GM12878 (cell line): ENCODE measurements at regions not wholly inside any gene's neighbourhood (a gene's known extent, or its start where the extent isn't known, plus 50 kb on each side); places are given as distances from the start of the nearest gene placed in this dataset.

ENCODE experiments used
- ATAC-seq: fragments of 200-7000 bp; cut with Tn5 transposase; 3 replicates; pipeline ENCODE4 v1.9.1; 2020; ENCODE audit warnings: mild to moderate bottlenecking, moderate library complexity
- BruUV-seq: library from RNA; stranded (reverse); fragments of 400-500 nt; replicated peaks from 2 replicates; lab custom pipeline; 2021; lab: Mats Ljungman, UMichigan
- CTCF ChIA-PET: fragments of 300-600 bp; sonication (Branson Sonifier 250); formaldehyde crosslinking; extraction: SDS; loops from one replicate; lab custom pipeline; 2021; ENCODE audit warnings: inconsistent platforms; lab: Yijun Ruan, JAX
- POLR2A ChIA-PET: fragments of 350-600 bp; formaldehyde crosslinking; extraction: SDS; loops from one replicate; lab custom pipeline; 2021; ENCODE audit warnings: inconsistent platforms; lab: Charles Lee
- RAD21 ChIA-PET: fragments of 300-600 bp; sonication (Branson Sonifier 250); formaldehyde crosslinking; loops from one replicate; lab custom pipeline; 2023; ENCODE audit warnings: antibody characterized with exemption; ENCODE audit not compliant: unreplicated experiment; lab: Charles Lee
- SMC1A ChIA-PET: fragments of 300-600 bp; sonication (Branson Sonifier 250); formaldehyde crosslinking; loops from one replicate; lab custom pipeline; 2023; ENCODE audit not compliant: unreplicated experiment, uncharacterized antibody; lab: Charles Lee
- DNase-seq: peaks from one replicate; pipeline ENCODE4 v3.0.0-alpha.2; 2011; ENCODE audit warnings: low read depth, low spot score
- FAIRE-seq: peaks from 3 replicates; lab custom pipeline; 2011; peaks lifted over from hg19 to GRCh38; lab: Jason Lieb, UNC
- H2AFZ ChIP-seq: 2 replicates; pipeline ENCODE4 v1.6.0; 2011; ENCODE audit warnings: low read depth, low read length, control low read depth; ENCODE audit not compliant: control insufficient read depth
- H3K27ac ChIP-seq: 2 replicates; pipeline ENCODE4 v1.5.1; 2011; ENCODE audit warnings: control low read depth; ENCODE audit not compliant: control insufficient read depth, insufficient read depth
- H3K27me3 ChIP-seq, 2 experiments: replicated peaks in 1 of 2; 2 replicates each; pipeline versions ENCODE4 v1.6.0 to v1.6.1; 2011; ENCODE audit warnings: low read length in 1 of 2; ENCODE audit not compliant: control insufficient read depth in 2 of 2, insufficient read depth in 2 of 2
- H3K36me3 ChIP-seq, 2 experiments: 2 replicates each; pipeline ENCODE4 v1.5.1; 2011; ENCODE audit warnings: low read length in 1 of 2; ENCODE audit not compliant: control insufficient read depth in 2 of 2, insufficient read depth in 2 of 2
- H3K4me1 ChIP-seq: 2 replicates; pipeline ENCODE4 v1.6.1; 2011; ENCODE audit warnings: mild to moderate bottlenecking, low read length, moderate library complexity, mixed read lengths; ENCODE audit not compliant: control insufficient read depth, insufficient read depth
- H3K4me2 ChIP-seq: 2 replicates; pipeline ENCODE4 v1.6.0; 2011; ENCODE audit warnings: control low read depth; ENCODE audit not compliant: control insufficient read depth, insufficient read depth
- H3K4me3 ChIP-seq: fragments of 200-600 bp; sonication (generic); 2 replicates; pipeline ENCODE4 v1.5.1; 2016
- H3K79me2 ChIP-seq: 2 replicates; pipeline ENCODE4 v1.6.0; 2011; ENCODE audit warnings: low read length; ENCODE audit not compliant: control insufficient read depth, insufficient read depth
- H3K9ac ChIP-seq: 2 replicates; pipeline ENCODE4 v1.8.0; 2011; ENCODE audit warnings: low read length, control low read depth, mixed read lengths; ENCODE audit not compliant: control insufficient read depth, insufficient read depth
- H3K9me3 ChIP-seq: replicated peaks from 3 replicates; pipeline ENCODE4 v1.5.1; 2011; ENCODE audit warnings: mild to moderate bottlenecking, low read length; ENCODE audit not compliant: control insufficient read depth, insufficient read depth
- H4K20me1 ChIP-seq: 2 replicates; pipeline ENCODE4 v1.6.0; 2011; ENCODE audit not compliant: control insufficient read depth, insufficient read depth
- ASH2L ChIP-seq: fragments of 300-600, 200-600 bp; sonication (generic); IDR thresholded peaks from 2 replicates; pipeline ENCODE4 v1.6.1; 2017; ENCODE audit warnings: low read depth, mild to moderate bottlenecking, borderline replicate concordance
- E4F1 ChIP-seq: fragments of 450-650 bp; IDR thresholded peaks from 2 replicates; pipeline ENCODE4 v1.6.1; 2018; ENCODE audit warnings: borderline replicate concordance, mild to moderate bottlenecking; ENCODE audit not compliant: partially characterized antibody
- ETV6 ChIP-seq, 2 experiments: fragments of 450-650 bp in 1 of 2; IDR thresholded peaks in 1 of 2; conservative IDR thresholded peaks in 1 of 2; 2 replicates each; pipeline ENCODE4 v1.6.1; 2014; ENCODE audit warnings: antibody characterized with exemption in 1 of 2, borderline replicate concordance in 1 of 2, low read depth in 1 of 2, mild to moderate bottlenecking in 1 of 2, moderate library complexity in 1 of 2
- IRF4 ChIP-seq: IDR thresholded peaks from 2 replicates; pipeline ENCODE4 v1.6.1; 2011; ENCODE audit warnings: low read depth, low read length
- JUND ChIP-seq: IDR thresholded peaks from 2 replicates; pipeline ENCODE4 v1.6.1; 2012; ENCODE audit warnings: low read depth, mild to moderate bottlenecking, low read length, improper control_type of control experiment, moderate library complexity
- MTA3 ChIP-seq: IDR thresholded peaks from 2 replicates; pipeline ENCODE4 v1.6.1; 2012; ENCODE audit warnings: low read length, inconsistent platforms, borderline replicate concordance
- PKNOX1 ChIP-seq: fragments of 450-650 bp; IDR thresholded peaks from 2 replicates; pipeline ENCODE4 v1.6.1; 2016; ENCODE audit warnings: mild to moderate bottlenecking
- POLR2A ChIP-seq: IDR thresholded peaks from 2 replicates; pipeline ENCODE4 v1.6.1; 2011; ENCODE audit warnings: low read depth, mild to moderate bottlenecking, low read length
- RAD21 ChIP-seq: IDR thresholded peaks from 2 replicates; pipeline ENCODE4 v1.6.1; 2011; ENCODE audit warnings: mild to moderate bottlenecking, low read depth, low read length, moderate library complexity; ENCODE audit not compliant: insufficient read depth
- SPI1 ChIP-seq: IDR thresholded peaks from 2 replicates; pipeline ENCODE4 v1.6.1; 2011; ENCODE audit warnings: low read depth, mild to moderate bottlenecking, low read length, moderate library complexity, borderline replicate concordance; ENCODE audit not compliant: insufficient read depth
- STAT1 ChIP-seq: fragments of 450-650 bp; conservative IDR thresholded peaks from 2 replicates; pipeline ENCODE4 v1.6.1; 2014; ENCODE audit warnings: antibody characterized with exemption, mild to moderate bottlenecking
- TCF3 ChIP-seq: IDR thresholded peaks from 2 replicates; pipeline ENCODE4 v1.6.1; 2012; ENCODE audit warnings: low read depth, mild to moderate bottlenecking, low read length, borderline replicate concordance; ENCODE audit not compliant: insufficient read depth
- WRNIP1 ChIP-seq: IDR thresholded peaks from 2 replicates; pipeline ENCODE4 v1.6.1; 2011; ENCODE audit warnings: low read depth, low read length, improper control_type of control experiment, borderline replicate concordance
- ZBED1 ChIP-seq: IDR thresholded peaks from 2 replicates; pipeline ENCODE4 v1.6.1; 2016; ENCODE audit warnings: borderline replicate concordance
- ZNF622 ChIP-seq: fragments of 450-650 bp; IDR thresholded peaks from 2 replicates; pipeline ENCODE4 v1.6.1; 2017; ENCODE audit warnings: mild to moderate bottlenecking, inconsistent platforms
- WGBS: methylation state at CpG from one replicate; pipeline ENCODE4 v1.1.6; 2016; ENCODE audit warnings: low lambda C conversion rate; ENCODE audit not compliant: insufficient replicate concordance, insufficient coverage; ENCODE audit errors: missing lambda C conversion rate; 5-methylcytosine and 5-hydroxymethylcytosine counted together
- in situ Hi-C: fragments of 300-500 bp; cut with MboI; formaldehyde crosslinking; loops from 9 replicates; pipeline ENCODE4 v1.14.3; 2018; ENCODE audit warnings: mixed read lengths
- intact Hi-C: fragments of 100-400 bp; cut with micrococcal nuclease; formaldehyde crosslinking; loops from one replicate; pipeline ENCODE4 v1.14.2; 2022; ENCODE audit not compliant: unreplicated experiment
- TF ChIP-seq, protein P1 (sequence below): fragments of 450-650 bp; IDR thresholded peaks from 2 replicates; pipeline ENCODE4 v1.6.1; 2017; ENCODE audit warnings: low read depth, mild to moderate bottlenecking, moderate library complexity

DNA sequence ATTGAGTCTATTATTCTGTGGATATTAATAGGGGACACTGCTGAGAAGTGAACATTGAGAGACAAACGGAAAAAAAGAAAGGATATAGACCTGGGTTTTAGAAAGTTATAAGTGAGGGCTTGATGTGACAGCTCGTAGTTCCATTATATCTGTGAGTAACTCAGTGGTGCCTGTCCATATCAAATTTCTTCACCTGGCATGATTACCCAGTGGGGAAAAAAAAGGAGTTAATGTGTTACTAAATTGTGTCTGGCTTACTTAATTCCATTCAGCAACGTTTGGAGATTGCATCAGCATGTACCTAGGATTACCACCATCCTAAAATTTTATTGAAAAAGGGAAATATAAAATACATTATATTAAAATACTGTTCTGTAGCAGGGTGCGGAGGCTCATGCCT lies 1249.9 kb downstream of the SLC16A7 start (continued):
- TF ChIP-seq PKNOX1 (no peak), STAT1 (no peak), ZNF622 (no peak), IRF4 (no peak), POLR2A (no peak), E4F1 (no peak)
- TF ChIP-seq, protein P1, sequence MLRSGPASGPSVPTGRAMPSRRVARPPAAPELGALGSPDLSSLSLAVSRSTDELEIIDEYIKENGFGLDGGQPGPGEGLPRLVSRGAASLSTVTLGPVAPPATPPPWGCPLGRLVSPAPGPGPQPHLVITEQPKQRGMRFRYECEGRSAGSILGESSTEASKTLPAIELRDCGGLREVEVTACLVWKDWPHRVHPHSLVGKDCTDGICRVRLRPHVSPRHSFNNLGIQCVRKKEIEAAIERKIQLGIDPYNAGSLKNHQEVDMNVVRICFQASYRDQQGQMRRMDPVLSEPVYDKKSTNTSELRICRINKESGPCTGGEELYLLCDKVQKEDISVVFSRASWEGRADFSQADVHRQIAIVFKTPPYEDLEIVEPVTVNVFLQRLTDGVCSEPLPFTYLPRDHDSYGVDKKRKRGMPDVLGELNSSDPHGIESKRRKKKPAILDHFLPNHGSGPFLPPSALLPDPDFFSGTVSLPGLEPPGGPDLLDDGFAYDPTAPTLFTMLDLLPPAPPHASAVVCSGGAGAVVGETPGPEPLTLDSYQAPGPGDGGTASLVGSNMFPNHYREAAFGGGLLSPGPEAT, result no peak

DNA sequence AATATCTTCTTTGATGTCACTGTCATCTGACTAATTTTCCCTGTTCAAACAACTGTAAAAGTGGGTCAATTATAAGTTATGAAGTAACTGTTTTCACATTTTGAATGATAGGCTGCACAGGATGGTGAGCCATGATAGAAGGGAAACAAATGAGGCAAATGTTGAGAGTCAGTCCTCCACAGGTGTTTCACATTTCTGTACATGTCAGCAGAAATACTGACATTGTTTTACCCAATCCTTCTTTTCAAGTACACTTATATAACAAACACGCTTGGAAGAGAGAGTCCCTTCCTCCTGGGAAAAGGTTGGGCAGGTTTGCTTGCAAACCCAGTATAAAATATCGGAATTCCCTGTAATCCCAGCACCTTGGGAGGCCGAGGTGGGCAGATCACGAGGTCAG lies 1251.5 kb downstream of the SLC16A7 start:
- whole genome bisulfite sequencing, result 0% methylated on average over 4 of the region's 4 CpGs
- in situ Hi-C loops, result no loop called here

More for the DNA sequence above, 1251.5 kb downstream of the SLC16A7 start:
- DNase-seq, result no peak
- ChIA-PET CTCF (interaction anchor here (1.0 to 1.8 kb wide), 2 partner anchors 10 to 46 kb away, joined by 3 to 4 read pairs; no protein-coding TSS in a partner anchor), SMC1A (no interaction called here), RAD21 (no interaction called here), POLR2A (interaction anchor here (0.7 kb wide), 1 partner anchor 17 kb away, joined by 3 read pairs; no protein-coding TSS in a partner anchor)
- H2AFZ ChIP-seq, result no peak overlapping the region
- no peaks in the 10 kb centered on the region for H3K27me3 ChIP-seq
- no peak for TF ChIP-seq ASH2L
- no peak for TF ChIP-seq TCF3
- TF ChIP-seq JUND, result no peak
- TF ChIP-seq WRNIP1, result no peak
- TF ChIP-seq IRF4, result no peak
- TF ChIP-seq ETV6 (conservative IDR thresholded peaks at IDR 0.05 in 1 of 2, IDR thresholded peaks at IDR 0.05 in 1 of 2; ENCODE audit: borderline replicate concordance in 1 of 2, low read depth in 1 of 2), result no peak
- no peak for TF ChIP-seq SPI1
- no peak for TF ChIP-seq RAD21
- TF ChIP-seq, protein P1, result no peak
- no peak for TF ChIP-seq MTA3
- no peak for TF ChIP-seq ZBED1
- no peaks in the 10 kb centered on the region for H3K36me3 ChIP-seq
- H3K4me1 ChIP-seq, result no peaks in the 10 kb centered on the region
- intact Hi-C loops, result no loop called here
- no peaks in the 10 kb centered on the region for H3K79me2 ChIP-seq
- H3K27ac ChIP-seq, result no peak overlapping the region
- BruUV-seq, result no TSS peak
- H3K9me3 ChIP-seq, result no peaks in the 10 kb centered on the region
- ATAC-seq, result no peak
- no peak for FAIRE-seq
- no peak overlapping the region for H3K4me3 ChIP-seq
- H3K9ac ChIP-seq, result no peak overlapping the region
- H4K20me1 ChIP-seq, result no peaks in the 10 kb centered on the region
- no peak overlapping the region for H3K4me2 ChIP-seq
